GM18868 (cell line): ENCODE measurements at regions not wholly inside any gene's neighbourhood (a gene's known extent, or its start where the extent isn't known, plus 50 kb on each side); places are given as distances from the start of the nearest gene placed in this dataset.
"Not testable (repeated sequence)": the region's sequence is repeated elsewhere in the genome, so short reads cannot be mapped to it uniquely, and the experiment has no call there.

ENCODE experiments used
- ATAC-seq: cut with Tn5 transposase; IDR thresholded peaks from one replicate; pipeline ENCODE4 v1.9.1; 2021; ENCODE audit warnings: mild to moderate bottlenecking, moderate library complexity; ENCODE audit not compliant: unreplicated experiment

GRCh38 chr4:71204056-71204455 lies 134.8 kb upstream of the SLC4A4 start:
- ATAC-seq: no peak

- ATAC-seq: no peak
Observed at GRCh38 chr4:71206763-71207162, 132.1 kb upstream of the SLC4A4 start.

- ATAC-seq: no peak
Observed at GRCh38 chr4:71209161-71209560, 129.7 kb upstream of the SLC4A4 start.

- no peak for ATAC-seq
Observed at GRCh38 chr4:71210823-71211222, 128.0 kb upstream of the SLC4A4 start.

- no peak for ATAC-seq
Observed at GRCh38 chr4:71211748-71212147, 127.1 kb upstream of the SLC4A4 start.

- ATAC-seq: no peak
Observed at GRCh38 chr4:71212216-71212615, 126.6 kb upstream of the SLC4A4 start.

GRCh38 chr4:71214578-71214977 lies 124.2 kb upstream of the SLC4A4 start:
- ATAC-seq: no peak

GRCh38 chr4:71216316-71216959 lies 122.4 kb upstream of the SLC4A4 start:
- no peak for ATAC-seq

- ATAC-seq: no peak
Observed at GRCh38 chr4:71217688-71218087, 121.1 kb upstream of the SLC4A4 start.

- not testable (repeated sequence) for ATAC-seq
Observed at GRCh38 chr4:71220848-71221247, 118.0 kb upstream of the SLC4A4 start.

- no peak for ATAC-seq
Observed at GRCh38 chr4:71221510-71222466, 117.0 kb upstream of the SLC4A4 start.

GRCh38 chr4:71222661-71223060 lies 116.2 kb upstream of the SLC4A4 start:
- no peak for ATAC-seq

GRCh38 chr4:71229477-71230270 lies 109.1 kb upstream of the SLC4A4 start:
- peak; percentile 73 for ATAC-seq

GRCh38 chr4:71230271-71231128 lies 108.3 kb upstream of the SLC4A4 start:
- ATAC-seq: no peak

- no peak for ATAC-seq
Observed at GRCh38 chr4:71231129-71232055, 107.4 kb upstream of the SLC4A4 start.

- ATAC-seq: no peak
Observed at GRCh38 chr4:71232056-71232430, 106.8 kb upstream of the SLC4A4 start.

- no peak for ATAC-seq
Observed at GRCh38 chr4:71232846-71233245, 106.0 kb upstream of the SLC4A4 start.

- ATAC-seq: no peak
Observed at GRCh38 chr4:71235311-71236201, 103.3 kb upstream of the SLC4A4 start.
